Left lobe of liver (tissue), 2 donors: ENCODE measurements at regions not wholly inside any gene's neighbourhood (a gene's known extent, or its start where the extent isn't known, plus 50 kb on each side); places are given as distances from the start of the nearest gene placed in this dataset.

Experiments used
- ATAC-seq: fragments of 200-7000 bp; cut with Tn5 transposase; one replicate; pipeline ENCODE4 v1.9.1; 2020; ENCODE audit warnings: mild to moderate bottlenecking, moderate library complexity
- DNase-seq: peaks from one replicate; pipeline ENCODE4 v3.0.0-alpha.2; 2020; ENCODE audit warnings: low spot score
- donor health status: DM: no; HTN: no; CAD: no; lungs with moderate emphysema.
- donor health status: DM: no; HTN: yes; CAD: no.

DNA sequence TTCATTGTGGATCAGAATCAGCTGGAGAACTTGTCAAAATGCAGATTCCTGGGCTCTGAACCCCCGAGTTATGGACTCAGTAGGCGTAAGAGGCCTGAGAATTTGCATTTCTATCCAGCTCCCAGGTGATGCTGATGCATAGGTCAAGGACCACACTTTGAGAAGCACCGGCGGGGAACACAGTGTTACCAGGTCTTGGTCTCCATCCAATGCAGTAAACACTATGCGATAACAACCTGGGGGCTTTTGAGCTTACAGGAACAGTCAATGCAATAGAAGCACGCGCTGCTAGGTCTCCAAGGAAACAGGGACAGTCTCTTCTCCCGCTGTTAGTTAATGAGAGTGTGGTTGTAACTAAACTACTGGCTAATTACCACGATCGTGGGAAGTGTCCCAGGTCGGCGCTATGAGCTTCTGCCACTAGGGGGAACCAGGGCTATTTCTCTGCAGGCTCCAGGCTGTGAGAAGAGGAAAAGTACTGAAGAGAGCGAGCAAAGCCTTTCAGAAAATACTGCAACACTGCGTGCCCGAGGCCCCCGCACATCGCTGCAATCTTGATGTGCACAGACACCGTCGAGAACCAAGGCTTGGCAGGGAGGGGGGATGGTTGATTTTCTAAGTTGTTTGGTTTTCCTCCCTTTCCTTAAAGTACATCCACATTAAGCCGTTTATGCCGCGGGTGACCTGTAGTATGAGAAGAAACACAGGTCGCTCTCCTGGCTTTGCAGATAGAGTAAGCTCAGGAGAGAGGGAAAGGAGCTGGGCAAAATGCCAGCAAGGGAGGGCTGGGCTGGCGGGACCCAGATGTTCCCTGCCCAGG lies 52.0 kb upstream of the KCNA1 start:
- ATAC-seq (peak; percentile 87), DNase-seq (peak; percentile 62)

DNA sequence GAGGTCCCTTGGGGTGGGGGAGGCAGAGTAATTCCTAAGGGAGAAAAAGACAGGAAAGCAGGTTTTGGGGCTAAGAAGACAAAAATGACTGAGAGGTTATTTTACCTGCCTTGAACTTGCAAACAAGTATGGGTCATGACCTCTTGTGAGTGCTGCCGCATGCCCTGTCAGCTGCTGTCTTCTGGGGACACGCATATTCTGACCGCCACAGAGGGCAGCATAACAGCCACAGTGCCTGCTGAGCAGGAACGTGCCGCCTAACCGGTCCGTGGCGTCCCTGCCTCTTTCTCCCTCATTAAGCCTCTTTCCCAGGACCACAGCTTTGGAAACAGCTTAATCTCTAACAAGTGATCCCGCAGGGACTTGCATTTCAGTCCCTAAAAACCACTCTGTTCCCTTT lies 51.3 kb upstream of the KCNA1 start:
- peak; percentile 88 for ATAC-seq
- DNase-seq: peak; percentile 61

DNA sequence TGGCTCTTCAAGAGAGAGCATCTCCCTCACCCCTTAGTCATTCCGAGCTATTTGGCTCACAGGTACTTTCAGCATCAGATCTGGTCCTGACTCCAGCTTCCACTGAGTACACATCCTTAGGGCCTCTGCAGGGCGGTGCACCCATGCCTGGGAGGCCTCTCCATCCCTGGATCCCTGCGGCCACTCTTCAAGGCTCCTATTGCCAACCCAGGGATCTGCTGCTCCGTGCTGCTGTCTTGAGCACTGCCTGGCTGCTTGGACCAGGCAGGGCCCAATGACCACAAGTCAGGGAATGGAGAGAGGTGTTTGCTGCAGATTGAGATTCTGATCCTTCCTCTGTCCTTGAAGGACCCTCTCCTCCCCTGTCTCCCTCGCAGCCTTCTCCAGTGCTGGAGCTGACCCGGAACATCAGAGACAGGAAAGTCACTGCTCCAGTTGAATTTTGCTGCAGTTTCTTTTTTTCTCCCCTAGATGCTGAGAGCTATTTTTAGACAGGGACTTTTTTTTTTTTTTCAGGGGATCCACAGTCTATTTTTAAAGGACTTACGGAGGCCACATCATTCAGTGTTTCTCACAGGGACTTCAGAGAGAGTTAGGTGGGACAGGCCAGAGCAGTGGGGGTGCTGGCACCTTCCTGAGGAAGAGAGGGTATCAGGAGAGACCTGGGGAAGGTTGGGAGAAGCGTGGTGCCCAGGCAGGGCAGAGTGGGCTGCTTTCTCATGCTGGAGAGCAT lies 50.1 kb upstream of the KCNA1 start:
- ATAC-seq (no peak), DNase-seq (no peak)
